NCI-H82 (cell line): ENCODE measurements at regions not wholly inside any gene's neighbourhood (a gene's known extent, or its start where the extent isn't known, plus 50 kb on each side); places are given as distances from the start of the nearest gene placed in this dataset.

Experiments used
- DNase-seq: peaks from one replicate; lab custom pipeline; 2025; lab: John Stamatoyannopoulos, UW

GRCh38 chr5:16013334-16014065, 166.1 kb downstream of the MARCHF11 start:
- DNase-seq, result peak; percentile 1

- DNase-seq, result no peak
These were observed 170.3 kb downstream of the MARCHF11 start for GRCh38 chr5:16009256-16009655.

GRCh38 chr5:16007750-16008415, 171.7 kb downstream of the MARCHF11 start:
- DNase-seq, result no peak

GRCh38 chr5:16005225-16005624, 174.4 kb downstream of the MARCHF11 start:
- DNase-seq, result no peak

GRCh38 chr5:16000056-16000455, 179.5 kb downstream of the MARCHF11 start:
- no peak for DNase-seq

- DNase-seq, result peak; percentile 59
These were observed 184.1 kb downstream of the MARCHF11 start for GRCh38 chr5:15995341-15996052.

GRCh38 chr5:15993919-15994318, 185.7 kb downstream of the MARCHF11 start:
- no peak for DNase-seq

GRCh38 chr5:15993334-15993733, 186.3 kb downstream of the MARCHF11 start:
- no peak for DNase-seq

- DNase-seq, result no peak
These were observed 186.7 kb downstream of the MARCHF11 start for GRCh38 chr5:15992918-15993317.

- no peak for DNase-seq
These were observed 188.0 kb downstream of the MARCHF11 start for GRCh38 chr5:15991586-15991985.
